SK-N-SH treated with all-trans-retinoic acid at 6 μM for 48 hours (cell line): ENCODE measurements at regions not wholly inside any gene's neighbourhood (a gene's known extent, or its start where the extent isn't known, plus 50 kb on each side); places are given as distances from the start of the nearest gene placed in this dataset.

Experiments used
- CSDC2 ChIP-seq: fragments of 250-450 bp; sonication (Bioruptor Pico); IDR thresholded peaks from 2 replicates; pipeline ENCODE4 v1.5.0; 2020; ENCODE audit warnings: mild to moderate bottlenecking, moderate library complexity
- GLIS3 ChIP-seq: fragments of 250-450 bp; sonication (Bioruptor Pico); IDR thresholded peaks from 2 replicates; pipeline ENCODE4 v1.5.0; 2020; ENCODE audit warnings: mild to moderate bottlenecking, moderate library complexity
- PPARA ChIP-seq: fragments of 250-450 bp; sonication (Bioruptor Pico); IDR thresholded peaks from 2 replicates; pipeline ENCODE4 v1.5.0; 2020; ENCODE audit warnings: mild to moderate bottlenecking, borderline replicate concordance
- RARB ChIP-seq: fragments of 250-450 bp; sonication (Bioruptor Pico); IDR thresholded peaks from 2 replicates; pipeline ENCODE4 v1.8.0; 2021; ENCODE audit warnings: mild to moderate bottlenecking, moderate library complexity
- TSHZ2 ChIP-seq: fragments of 250-450 bp; sonication (Bioruptor Pico); IDR thresholded peaks from 2 replicates; pipeline ENCODE4 v1.5.0; 2020; ENCODE audit warnings: mild to moderate bottlenecking, moderate library complexity
- ZFP3 ChIP-seq: fragments of 250-450 bp; sonication (Bioruptor Pico); IDR thresholded peaks from 2 replicates; pipeline ENCODE4 v1.5.0; 2020; ENCODE audit warnings: mild to moderate bottlenecking, moderate library complexity
- ZFP30 ChIP-seq: fragments of 450-650 bp; formaldehyde crosslinking; IDR thresholded peaks from 2 replicates; pipeline ENCODE4 v1.5.0; 2022; ENCODE audit warnings: mild to moderate bottlenecking, moderate library complexity

GRCh38 chr12:25698772-25699171 is 145.7 kb upstream of the LMNTD1 start:
- TF ChIP-seq TSHZ2 (no peak), CSDC2 (CRISPR knock-in tag) (no peak), GLIS3 (CRISPR knock-in tag) (no peak), ZFP3 (CRISPR knock-in tag) (no peak), PPARA (CRISPR knock-in tag) (no peak), ZFP30 (CRISPR knock-in tag) (no peak), RARB (CRISPR knock-in tag) (no peak)
